SK-N-SH (cell line): ENCODE measurements at regions not wholly inside any gene's neighbourhood (a gene's known extent, or its start where the extent isn't known, plus 50 kb on each side); places are given as distances from the start of the nearest gene placed in this dataset.
A peak's percentile ranks its signal among the peaks of the same experiment; 100 is the strongest.
"Not testable (repeated sequence)": the region's sequence is repeated elsewhere in the genome, so short reads cannot be mapped to it uniquely, and the experiment has no call there.

Experiments
- CTCF ChIA-PET: fragments of 300-600, 350-600 bp; formaldehyde crosslinking; extraction: SDS; loops from one replicate; lab custom pipeline; 2021; lab: Yijun Ruan, JAX
- POLR2A ChIA-PET: fragments of 350-600 bp; sonication (Branson Sonifier 250); formaldehyde crosslinking; extraction: SDS; loops from one replicate; lab custom pipeline; 2020; ENCODE audit warnings: antibody characterized with exemption, inconsistent platforms; lab: Yijun Ruan, JAX
- DNase-seq: peaks from one replicate; pipeline ENCODE4 v3.0.0; 2012
- H2AFZ ChIP-seq: fragments of 200-600 bp; sonication (generic); 2 replicates; pipeline ENCODE4 v1.8.1; 2016; ENCODE audit warnings: antibody characterized with exemption, mild to moderate bottlenecking, low read depth
- H3F3A ChIP-seq: fragments of 200-600 bp; sonication (generic); replicated peaks from 2 replicates; pipeline ENCODE3; 2016; ENCODE audit warnings: antibody characterized with exemption, mild to moderate bottlenecking; ENCODE audit not compliant: insufficient read depth
- H3K27ac ChIP-seq, 2 experiments: fragments of 200-500 bp in 1 of 2; fragments of 200-600 bp in 1 of 2; sonication (Bioruptor generic) in 1 of 2; sonication (generic), shearing (Covaris generic) in 1 of 2; 2 replicates each; pipeline versions ENCODE4 v1.5.1 to v1.6.1; 2014 to 2016; ENCODE audit warnings: low read depth in 2 of 2, inconsistent platforms in 1 of 2, low read length in 1 of 2, mild to moderate bottlenecking in 1 of 2, mixed read lengths in 1 of 2
- H3K27me3 ChIP-seq: fragments of 200-600 bp; sonication (generic), shearing (Covaris generic); 2 replicates; pipeline ENCODE4 v1.6.1; 2016; ENCODE audit warnings: mixed run types; ENCODE audit not compliant: insufficient read depth
- H3K36me3 ChIP-seq, 2 experiments: fragments of 200-500 bp in 1 of 2; fragments of 200-600 bp in 1 of 2; sonication (Bioruptor generic) in 1 of 2; sonication (generic) in 1 of 2; replicated peaks in 1 of 2; 2 replicates each; pipeline versions ENCODE3 to v1.5.1; 2014 to 2016; ENCODE audit warnings: low read length in 1 of 2, mild to moderate bottlenecking in 1 of 2; ENCODE audit not compliant: insufficient read depth in 2 of 2, control insufficient read depth in 1 of 2
- H3K4me1 ChIP-seq, 2 experiments: fragments of 200-500 bp in 1 of 2; fragments of 200-600 bp in 1 of 2; sonication (Bioruptor generic) in 1 of 2; sonication (generic), shearing (Covaris generic) in 1 of 2; 2 replicates each; pipeline versions ENCODE4 v1.5.1 to v1.6.1; 2014 to 2016; ENCODE audit warnings: low read depth in 1 of 2, low read length in 1 of 2, mixed run types in 1 of 2; ENCODE audit not compliant: insufficient read depth in 2 of 2, control insufficient read depth in 1 of 2
- H3K4me2 ChIP-seq: fragments of 200-600 bp; sonication (generic), shearing (Covaris generic); 2 replicates; pipeline ENCODE4 v1.6.1; 2017; ENCODE audit warnings: mixed run types
- H3K4me3 ChIP-seq, 2 experiments: fragments of 200-500 bp in 1 of 2; fragments of 200-600 bp in 1 of 2; sonication (Bioruptor generic) in 1 of 2; sonication (generic), shearing (Covaris generic) in 1 of 2; 2 replicates each; pipeline versions ENCODE4 v1.5.1 to v1.8.1; 2014 to 2016; ENCODE audit warnings: low read depth in 2 of 2, inconsistent platforms in 1 of 2, low read length in 1 of 2, mild to moderate bottlenecking in 1 of 2, mixed read lengths in 1 of 2, moderate library complexity in 1 of 2
- H3K79me2 ChIP-seq: fragments of 200-600 bp; sonication (generic); 2 replicates; pipeline ENCODE4 v1.8.1; 2017; ENCODE audit warnings: mild to moderate bottlenecking; ENCODE audit not compliant: insufficient read depth
- H3K9ac ChIP-seq: fragments of 200-600 bp; sonication (generic); 2 replicates; pipeline ENCODE4 v1.6.1; 2017; ENCODE audit warnings: mixed run types
- H3K9me2 ChIP-seq: fragments of 200-600 bp; sonication (generic); 2 replicates; pipeline ENCODE4 v1.6.1; 2017; ENCODE audit warnings: mixed run types
- H3K9me3 ChIP-seq: fragments of 200-600 bp; sonication (generic); 2 replicates; pipeline ENCODE4 v1.6.1; 2017; ENCODE audit warnings: mixed run types, mild to moderate bottlenecking, moderate library complexity
- H4K20me1 ChIP-seq: fragments of 200-600 bp; sonication (generic); 2 replicates; pipeline ENCODE4 v1.6.1; 2017; ENCODE audit warnings: mild to moderate bottlenecking, mixed run types; ENCODE audit not compliant: insufficient read depth
- EP300 ChIP-seq, 2 experiments: IDR thresholded peaks; 2 replicates each; pipeline versions ENCODE4 v1.4.0 to v1.6.1; 2012; ENCODE audit warnings: borderline replicate concordance in 1 of 2, low read depth in 1 of 2, low read length in 1 of 2
- FOSL2 ChIP-seq: IDR thresholded peaks from 2 replicates; pipeline ENCODE4 v1.4.0; 2012; ENCODE audit warnings: low read depth, mild to moderate bottlenecking, moderate library complexity, borderline replicate concordance
- FOXJ3 ChIP-seq: sonication (generic); formaldehyde crosslinking; IDR thresholded peaks from 2 replicates; pipeline ENCODE4 v1.5.1; 2020; ENCODE audit warnings: mild to moderate bottlenecking, missing genetic modification reagents
- GABPA ChIP-seq: IDR thresholded peaks from 2 replicates; pipeline ENCODE4 v1.4.0; 2012; ENCODE audit warnings: low read depth, mild to moderate bottlenecking
- SMC3 ChIP-seq: IDR thresholded peaks from 2 replicates; pipeline ENCODE4 v1.6.1; 2012; ENCODE audit warnings: low read depth, low read length, improper control_type of control experiment
- WGBS: methylation state at CpG from one replicate; pipeline ENCODE4 v1.1.6; 2017; ENCODE audit warnings: low lambda C conversion rate; 5-methylcytosine and 5-hydroxymethylcytosine counted together
- TF ChIP-seq, protein P1 (sequence below): IDR thresholded peaks from 2 replicates; pipeline ENCODE4; 2012
- TF ChIP-seq, protein P2 (sequence below): IDR thresholded peaks from 2 replicates; pipeline ENCODE4 v1.6.1; 2012; ENCODE audit warnings: mild to moderate bottlenecking, low read depth, low read length, moderate library complexity

DNA sequence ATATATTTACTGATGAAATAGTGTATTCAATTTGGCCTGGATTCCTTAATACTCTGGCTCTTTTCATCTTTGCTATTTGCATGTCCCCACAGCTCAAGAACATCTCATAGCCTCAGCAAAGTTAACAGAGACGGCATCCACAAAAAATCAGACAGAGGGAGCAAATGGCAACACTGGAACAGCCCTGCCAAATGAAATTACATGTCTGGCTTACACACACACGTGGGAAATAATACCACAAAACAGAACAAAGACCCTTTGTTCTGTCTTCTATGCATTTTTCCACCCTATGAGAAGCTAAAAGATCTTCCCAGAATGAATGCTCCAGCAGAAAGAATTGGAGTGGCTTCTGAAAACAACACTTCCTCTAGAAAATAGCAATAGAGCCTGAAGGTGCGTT is 139.5 kb downstream of the ALOX5 start:
- H3K4me2 ChIP-seq = no peak overlapping the region
- H3K9ac ChIP-seq = no peak overlapping the region
- TF ChIP-seq, protein P1, sequence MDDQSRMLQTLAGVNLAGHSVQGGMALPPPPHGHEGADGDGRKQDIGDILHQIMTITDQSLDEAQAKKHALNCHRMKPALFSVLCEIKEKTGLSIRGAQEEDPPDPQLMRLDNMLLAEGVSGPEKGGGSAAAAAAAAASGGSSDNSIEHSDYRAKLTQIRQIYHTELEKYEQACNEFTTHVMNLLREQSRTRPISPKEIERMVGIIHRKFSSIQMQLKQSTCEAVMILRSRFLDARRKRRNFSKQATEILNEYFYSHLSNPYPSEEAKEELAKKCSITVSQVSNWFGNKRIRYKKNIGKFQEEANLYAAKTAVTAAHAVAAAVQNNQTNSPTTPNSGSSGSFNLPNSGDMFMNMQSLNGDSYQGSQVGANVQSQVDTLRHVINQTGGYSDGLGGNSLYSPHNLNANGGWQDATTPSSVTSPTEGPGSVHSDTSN = no peak
- TF ChIP-seq GABPA (no peak), SMC3 (no peak), FOSL2 (no peak), FOXJ3 (no peak), EP300 (IDR thresholded peaks at IDR 0.05; ENCODE audit: borderline replicate concordance in 1 of 2, low read depth in 1 of 2, low read length in 1 of 2) (no peak)
- TF ChIP-seq, protein P2, sequence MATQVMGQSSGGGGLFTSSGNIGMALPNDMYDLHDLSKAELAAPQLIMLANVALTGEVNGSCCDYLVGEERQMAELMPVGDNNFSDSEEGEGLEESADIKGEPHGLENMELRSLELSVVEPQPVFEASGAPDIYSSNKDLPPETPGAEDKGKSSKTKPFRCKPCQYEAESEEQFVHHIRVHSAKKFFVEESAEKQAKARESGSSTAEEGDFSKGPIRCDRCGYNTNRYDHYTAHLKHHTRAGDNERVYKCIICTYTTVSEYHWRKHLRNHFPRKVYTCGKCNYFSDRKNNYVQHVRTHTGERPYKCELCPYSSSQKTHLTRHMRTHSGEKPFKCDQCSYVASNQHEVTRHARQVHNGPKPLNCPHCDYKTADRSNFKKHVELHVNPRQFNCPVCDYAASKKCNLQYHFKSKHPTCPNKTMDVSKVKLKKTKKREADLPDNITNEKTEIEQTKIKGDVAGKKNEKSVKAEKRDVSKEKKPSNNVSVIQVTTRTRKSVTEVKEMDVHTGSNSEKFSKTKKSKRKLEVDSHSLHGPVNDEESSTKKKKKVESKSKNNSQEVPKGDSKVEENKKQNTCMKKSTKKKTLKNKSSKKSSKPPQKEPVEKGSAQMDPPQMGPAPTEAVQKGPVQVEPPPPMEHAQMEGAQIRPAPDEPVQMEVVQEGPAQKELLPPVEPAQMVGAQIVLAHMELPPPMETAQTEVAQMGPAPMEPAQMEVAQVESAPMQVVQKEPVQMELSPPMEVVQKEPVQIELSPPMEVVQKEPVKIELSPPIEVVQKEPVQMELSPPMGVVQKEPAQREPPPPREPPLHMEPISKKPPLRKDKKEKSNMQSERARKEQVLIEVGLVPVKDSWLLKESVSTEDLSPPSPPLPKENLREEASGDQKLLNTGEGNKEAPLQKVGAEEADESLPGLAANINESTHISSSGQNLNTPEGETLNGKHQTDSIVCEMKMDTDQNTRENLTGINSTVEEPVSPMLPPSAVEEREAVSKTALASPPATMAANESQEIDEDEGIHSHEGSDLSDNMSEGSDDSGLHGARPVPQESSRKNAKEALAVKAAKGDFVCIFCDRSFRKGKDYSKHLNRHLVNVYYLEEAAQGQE = no peak
- H4K20me1 ChIP-seq = no peaks in the 10 kb centered on the region
- H3K4me3 ChIP-seq = no peak overlapping the region
- no peaks in the 10 kb centered on the region for H3K79me2 ChIP-seq
- no peaks in the 10 kb centered on the region for H3K9me2 ChIP-seq
- ChIA-PET POLR2A (interaction anchor here (0.5 kb wide), 1 partner anchor 531 kb away, joined by 5 read pairs; no protein-coding TSS in a partner anchor), CTCF (interaction anchor here (2.0 kb wide), 1 partner anchor 48 kb away, joined by 7 read pairs; no protein-coding TSS in a partner anchor)
- WGBS = 60% methylated on average over 3 of the region's 3 CpGs
- H3K9me3 ChIP-seq = no peaks in the 10 kb centered on the region
- H3K36me3 ChIP-seq = no peaks in the 10 kb centered on the region
- DNase-seq = peak; percentile 19
- no peaks in the 10 kb centered on the region for H3F3A ChIP-seq
- no peaks in the 10 kb centered on the region for H3K27me3 ChIP-seq
- peak overlapping the region in 1 of 2 experiments; percentile 28; a peak in 1 of 4 replicates for H3K27ac ChIP-seq
- peaks cover 8 to 10% of the 10 kb centered on the region in 2 experiments; a peak in 3 of 4 replicates for H3K4me1 ChIP-seq
- no peak overlapping the region for H2AFZ ChIP-seq

DNA sequence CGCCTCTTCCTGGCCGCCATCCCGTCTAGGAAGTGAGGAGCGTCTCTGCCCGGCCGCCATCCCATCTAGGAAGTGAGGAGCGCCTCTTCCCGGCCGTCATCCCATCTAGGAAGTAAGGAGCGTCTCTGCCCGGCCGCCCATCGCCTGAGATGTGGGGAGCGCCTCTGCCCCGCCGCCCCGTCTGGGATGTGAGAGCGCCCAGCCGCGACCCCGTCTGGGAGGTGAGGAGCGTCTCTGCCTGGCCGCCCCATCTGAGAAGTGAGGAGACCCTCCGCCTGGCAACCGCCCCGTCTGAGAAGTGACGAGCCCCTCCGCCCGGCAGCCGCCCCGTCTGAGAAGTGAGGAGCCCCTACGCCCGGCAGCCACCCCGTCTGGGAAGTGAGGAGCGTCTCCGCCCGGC is 137.9 kb downstream of the ALOX5 start:
- CTCF ChIA-PET, H3K36me3 ChIP-seq, H3K9ac ChIP-seq, DNase-seq, H3F3A ChIP-seq, H3K9me3 ChIP-seq, H3K27ac ChIP-seq, H3K27me3 ChIP-seq, H3K9me2 ChIP-seq, H3K79me2 ChIP-seq, POLR2A ChIA-PET, H3K4me3 ChIP-seq, H4K20me1 ChIP-seq, H3K4me1 ChIP-seq, H2AFZ ChIP-seq, H3K4me2 ChIP-seq: not testable (repeated sequence)
- WGBS = no CpG with 5 or more reads among the region's 37 CpGs
